CD14-positive monocyte (primary cell): ENCODE measurements at regions not wholly inside any gene's neighbourhood (a gene's known extent, or its start where the extent isn't known, plus 50 kb on each side); places are given as distances from the start of the nearest gene placed in this dataset.

ENCODE experiments used
- DNase-seq, 3 donors: peaks; one replicate each; pipeline ENCODE4 v3.0.0-alpha.2; 2011 to 2022
- H2AFZ ChIP-seq: 2 replicates; pipeline ENCODE4 v1.6.0; 2012; ENCODE audit warnings: mild to moderate bottlenecking, low read depth, low read length, inconsistent platforms; ENCODE audit not compliant: insufficient read depth, poor library complexity, severe bottlenecking
- H3K27ac ChIP-seq, 2 donors: 1 replicate in 1 of 2; 2 replicates in 1 of 2; pipeline ENCODE4 v1.5.1; 2012 to 2013; ENCODE audit warnings: low read length in 2 of 2, control low read depth in 1 of 2, inconsistent platforms in 1 of 2, low read depth in 1 of 2, mild to moderate bottlenecking in 1 of 2
- H3K27me3 ChIP-seq, 2 donors: one replicate each; pipeline versions ENCODE4 v1.6.0 to v1.6.1; 2011 to 2013; ENCODE audit warnings: low read length in 2 of 2; ENCODE audit not compliant: control insufficient read depth in 2 of 2, insufficient read depth in 2 of 2
- H3K36me3 ChIP-seq, 2 donors: replicated peaks in 1 of 2; 1 replicate in 1 of 2; 2 replicates in 1 of 2; pipeline versions ENCODE4 v1.5.1 to v1.6.1; 2012 to 2013; ENCODE audit warnings: low read length in 2 of 2, control low read depth in 1 of 2, inconsistent platforms in 1 of 2, mild to moderate bottlenecking in 1 of 2; ENCODE audit not compliant: insufficient read depth in 2 of 2, control insufficient read depth in 1 of 2
- H3K4me1 ChIP-seq, 2 donors: 1 replicate in 1 of 2; 2 replicates in 1 of 2; pipeline versions ENCODE4 v1.5.1 to v1.6.1; 2012 to 2013; ENCODE audit warnings: low read length in 2 of 2, control low read depth in 1 of 2, inconsistent platforms in 1 of 2, mild to moderate bottlenecking in 1 of 2, moderate library complexity in 1 of 2; ENCODE audit not compliant: insufficient read depth in 2 of 2, control insufficient read depth in 1 of 2
- H3K4me2 ChIP-seq: replicated peaks from 2 replicates; pipeline ENCODE3; 2012; ENCODE audit warnings: low read length, moderate library complexity, mild to moderate bottlenecking; ENCODE audit not compliant: poor library complexity, severe bottlenecking; ENCODE audit errors: extremely low read depth
- H3K4me3 ChIP-seq, 3 experiments: fragments of 200-600 bp in 1 of 3; sonication (generic) in 1 of 3; replicated peaks in 1 of 3; 1 replicate in 2 of 3; 2 replicates in 1 of 3; pipeline ENCODE4 v1.5.1; 2011 to 2013; ENCODE audit warnings: low read length in 3 of 3, mild to moderate bottlenecking in 3 of 3, control low read depth in 2 of 3, low read depth in 2 of 3, inconsistent platforms in 1 of 3, moderate library complexity in 1 of 3
- H3K79me2 ChIP-seq: 2 replicates; pipeline ENCODE4 v1.6.0; 2012; ENCODE audit warnings: mild to moderate bottlenecking, control low read depth, inconsistent platforms, low read length, moderate library complexity; ENCODE audit not compliant: insufficient read depth
- H3K9ac ChIP-seq: 2 replicates; pipeline ENCODE4 v1.6.0; 2017; ENCODE audit warnings: low read length, mild to moderate bottlenecking; ENCODE audit not compliant: insufficient read depth, poor library complexity, severe bottlenecking
- H3K9me3 ChIP-seq, 2 donors: replicated peaks in 1 of 2; 1 replicate in 1 of 2; 2 replicates in 1 of 2; pipeline versions ENCODE4 v1.5.1 to v1.6.1; 2012 to 2013; ENCODE audit warnings: low read length in 2 of 2, control low read depth in 1 of 2; ENCODE audit not compliant: control insufficient read depth in 1 of 2, insufficient read depth in 1 of 2
- H4K20me1 ChIP-seq: 2 replicates; pipeline ENCODE4 v1.6.0; 2012; ENCODE audit warnings: mild to moderate bottlenecking, low read length, control low read depth, moderate library complexity; ENCODE audit not compliant: insufficient read depth
- H3K27ac Mint-ChIP-seq, 7 donors: one replicate each; pipeline ENCODE4 v1.8.0; 2020; ENCODE audit warnings: mild to moderate bottlenecking in 7 of 7, mixed read lengths in 7 of 7, moderate library complexity in 6 of 7, inconsistent platforms in 2 of 7
- H3K27me3 Mint-ChIP-seq, 3 donors: one replicate each; pipeline ENCODE4 v1.8.0; 2021 to 2022; ENCODE audit warnings: low read depth in 3 of 3, mild to moderate bottlenecking in 3 of 3, mixed read lengths in 3 of 3, moderate library complexity in 3 of 3, inconsistent platforms in 1 of 3
- H3K36me3 Mint-ChIP-seq, 2 donors: one replicate each; pipeline ENCODE4 v1.8.0; 2020; ENCODE audit warnings: mixed read lengths in 2 of 2, inconsistent platforms in 1 of 2, mild to moderate bottlenecking in 1 of 2
- H3K4me1 Mint-ChIP-seq: one replicate; pipeline ENCODE4 v1.8.0; 2020; ENCODE audit warnings: mild to moderate bottlenecking, mixed read lengths
- H3K4me3 Mint-ChIP-seq, 2 donors: one replicate each; pipeline ENCODE4 v1.8.0; 2020; ENCODE audit warnings: mild to moderate bottlenecking in 2 of 2, mixed read lengths in 2 of 2, moderate library complexity in 1 of 2
- H3K9me3 Mint-ChIP-seq, 7 donors: one replicate each; pipeline ENCODE4 v1.8.0; 2020 to 2022; ENCODE audit warnings: mixed read lengths in 7 of 7, mild to moderate bottlenecking in 6 of 7, moderate library complexity in 6 of 7, inconsistent platforms in 2 of 7
- WGBS: methylation state at CpG from one replicate; pipeline ENCODE4 v1.1.5; 2013; ENCODE audit warnings: missing lambda C conversion rate; ENCODE audit not compliant: insufficient coverage; 5-methylcytosine and 5-hydroxymethylcytosine counted together
- intact Hi-C, 2 donors: fragments of 100-400 bp; cut with micrococcal nuclease; formaldehyde crosslinking; loops; one replicate each; pipeline versions ENCODE4 v1.15.0 to v1.15.1; 2023
- TF ChIP-seq, protein P1 (sequence below): fragments of 200-600 bp; IDR thresholded peaks from one replicate; pipeline ENCODE4 v1.8.0; 2022; ENCODE audit warnings: antibody characterized with exemption, mild to moderate bottlenecking

DNA sequence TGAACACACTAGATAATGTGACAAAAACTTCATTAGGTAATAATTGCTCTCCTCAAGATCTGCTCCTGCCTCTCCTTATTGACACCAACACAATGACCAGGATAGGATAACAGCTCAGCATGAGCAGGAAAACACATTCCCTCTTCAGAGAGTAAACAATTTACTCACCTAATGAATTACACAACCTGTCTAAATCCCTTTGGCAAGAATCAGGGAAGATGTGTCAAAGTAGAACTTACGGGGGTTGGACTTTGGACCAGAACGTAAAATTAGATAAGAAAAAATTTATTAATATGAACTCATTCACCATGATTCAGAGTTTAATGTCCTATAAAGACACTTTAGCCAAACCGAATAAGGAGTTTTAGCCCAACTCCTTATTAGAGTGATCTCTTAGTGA lies 512.2 kb downstream of the SATB2 start:
- Mint-ChIP-seq H3K27ac (no peak overlapping the region), H3K4me3 (no peak overlapping the region), H3K9me3 (peaks cover 0 to 7% (median 0%) of the 10 kb centered on the region in 7 donors), H3K4me1 (no peaks in the 10 kb centered on the region), H3K36me3 (no peaks in the 10 kb centered on the region), H3K27me3 (peaks cover 0 to 3% (median 0%) of the 10 kb centered on the region in 3 donors)
- TF ChIP-seq, protein P1, sequence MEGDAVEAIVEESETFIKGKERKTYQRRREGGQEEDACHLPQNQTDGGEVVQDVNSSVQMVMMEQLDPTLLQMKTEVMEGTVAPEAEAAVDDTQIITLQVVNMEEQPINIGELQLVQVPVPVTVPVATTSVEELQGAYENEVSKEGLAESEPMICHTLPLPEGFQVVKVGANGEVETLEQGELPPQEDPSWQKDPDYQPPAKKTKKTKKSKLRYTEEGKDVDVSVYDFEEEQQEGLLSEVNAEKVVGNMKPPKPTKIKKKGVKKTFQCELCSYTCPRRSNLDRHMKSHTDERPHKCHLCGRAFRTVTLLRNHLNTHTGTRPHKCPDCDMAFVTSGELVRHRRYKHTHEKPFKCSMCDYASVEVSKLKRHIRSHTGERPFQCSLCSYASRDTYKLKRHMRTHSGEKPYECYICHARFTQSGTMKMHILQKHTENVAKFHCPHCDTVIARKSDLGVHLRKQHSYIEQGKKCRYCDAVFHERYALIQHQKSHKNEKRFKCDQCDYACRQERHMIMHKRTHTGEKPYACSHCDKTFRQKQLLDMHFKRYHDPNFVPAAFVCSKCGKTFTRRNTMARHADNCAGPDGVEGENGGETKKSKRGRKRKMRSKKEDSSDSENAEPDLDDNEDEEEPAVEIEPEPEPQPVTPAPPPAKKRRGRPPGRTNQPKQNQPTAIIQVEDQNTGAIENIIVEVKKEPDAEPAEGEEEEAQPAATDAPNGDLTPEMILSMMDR: no peak
- no peak overlapping the region for H3K4me2 ChIP-seq
- H3K9me3 ChIP-seq: no peaks in the 10 kb centered on the region
- H4K20me1 ChIP-seq: no peaks in the 10 kb centered on the region
- no CpG with 5 or more reads among the region's 3 CpGs for WGBS
- H3K79me2 ChIP-seq: no peaks in the 10 kb centered on the region
- intact Hi-C loops: no loop called here
- no peaks in the 10 kb centered on the region for H3K27me3 ChIP-seq
- no peaks in the 10 kb centered on the region for H3K36me3 ChIP-seq
- no peak overlapping the region for H3K4me3 ChIP-seq
- no peak overlapping the region for H3K27ac ChIP-seq
- no peak overlapping the region for H2AFZ ChIP-seq
- H3K4me1 ChIP-seq: no peaks in the 10 kb centered on the region
- DNase-seq: no peak
- no peak overlapping the region for H3K9ac ChIP-seq

DNA sequence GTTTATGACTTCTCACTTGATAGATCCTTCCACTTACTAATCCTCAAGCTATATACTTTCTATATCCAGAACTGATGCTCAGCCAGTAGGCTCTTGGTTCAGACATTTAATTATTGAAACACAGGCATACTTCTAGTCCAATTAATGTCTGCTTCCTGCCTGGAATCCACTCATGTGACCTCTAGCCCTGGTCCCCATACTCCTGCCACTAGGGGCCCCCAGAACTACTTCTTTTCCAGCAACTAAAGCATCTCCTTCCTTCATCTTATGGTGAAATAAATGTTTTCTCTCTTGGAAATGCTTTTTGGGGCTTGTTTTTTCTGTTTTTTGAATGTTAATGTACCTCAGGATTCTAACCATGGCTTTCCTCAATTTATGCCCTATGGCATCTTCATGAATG lies 527.6 kb downstream of the SATB2 start:
- Histone ChIP-seq H3K4me2 (no peak overlapping the region), H3K4me1 (no peaks in the 10 kb centered on the region), H3K9me3 (peaks cover 0 to 8% of the 10 kb centered on the region in 2 donors), H2AFZ (no peak overlapping the region), H3K27ac (no peak overlapping the region), H3K36me3 (no peaks in the 10 kb centered on the region), H3K27me3 (no peaks in the 10 kb centered on the region), H3K9ac (no peak overlapping the region), H3K79me2 (no peaks in the 10 kb centered on the region), H4K20me1 (no peaks in the 10 kb centered on the region), H3K4me3 (no peak overlapping the region)
- TF ChIP-seq, protein P1: no peak
- Mint-ChIP-seq H3K36me3 (no peaks in the 10 kb centered on the region), H3K27me3 (no peaks in the 10 kb centered on the region), H3K27ac (no peak overlapping the region), H3K4me1 (no peaks in the 10 kb centered on the region), H3K9me3 (peaks cover 0 to 3% (median 0%) of the 10 kb centered on the region in 7 donors), H3K4me3 (no peak overlapping the region)
- no peak for DNase-seq
- intact Hi-C loops: no loop called here
